Nephron (organoid): ENCODE measurements at regions not wholly inside any gene's neighbourhood (a gene's known extent, or its start where the extent isn't known, plus 50 kb on each side); places are given as distances from the start of the nearest gene placed in this dataset.
A peak's percentile ranks its signal among the peaks of the same experiment; 100 is the strongest.
"Not testable (repeated sequence)": the region's sequence is repeated elsewhere in the genome, so short reads cannot be mapped to it uniquely, and the experiment has no call there.

ENCODE experiments used
- H3K27ac Mint-ChIP-seq, 3 experiments: 2 replicates each; pipeline ENCODE4 v1.8.0; 2020; ENCODE audit warnings: mixed read lengths in 3 of 3, mild to moderate bottlenecking in 2 of 3, moderate library complexity in 1 of 3
- H3K27me3 Mint-ChIP-seq: 2 replicates; pipeline ENCODE4 v1.8.0; 2021; ENCODE audit warnings: low read depth, mild to moderate bottlenecking, moderate library complexity, mixed read lengths
- H3K36me3 Mint-ChIP-seq: 2 replicates; pipeline ENCODE4 v1.8.0; 2020; ENCODE audit warnings: low read depth, mixed read lengths
- H3K4me1 Mint-ChIP-seq: 2 replicates; pipeline ENCODE4 v1.8.0; 2020; ENCODE audit warnings: mixed read lengths
- H3K4me3 Mint-ChIP-seq, 3 experiments: 2 replicates each; pipeline ENCODE4 v1.8.0; 2020; ENCODE audit warnings: mild to moderate bottlenecking in 3 of 3, mixed read lengths in 3 of 3, moderate library complexity in 2 of 3
- H3K9me3 Mint-ChIP-seq: 2 replicates; pipeline ENCODE4 v1.8.0; 2020; ENCODE audit warnings: mixed read lengths
- TF ChIP-seq, protein P1 (sequence below), 3 experiments: fragments of 200-600 bp; sonication (generic); IDR thresholded peaks; one replicate each; pipeline ENCODE4 v1.5.0; 2021; ENCODE audit warnings: antibody characterized with exemption in 3 of 3; ENCODE audit not compliant: unreplicated experiment in 3 of 3

DNA sequence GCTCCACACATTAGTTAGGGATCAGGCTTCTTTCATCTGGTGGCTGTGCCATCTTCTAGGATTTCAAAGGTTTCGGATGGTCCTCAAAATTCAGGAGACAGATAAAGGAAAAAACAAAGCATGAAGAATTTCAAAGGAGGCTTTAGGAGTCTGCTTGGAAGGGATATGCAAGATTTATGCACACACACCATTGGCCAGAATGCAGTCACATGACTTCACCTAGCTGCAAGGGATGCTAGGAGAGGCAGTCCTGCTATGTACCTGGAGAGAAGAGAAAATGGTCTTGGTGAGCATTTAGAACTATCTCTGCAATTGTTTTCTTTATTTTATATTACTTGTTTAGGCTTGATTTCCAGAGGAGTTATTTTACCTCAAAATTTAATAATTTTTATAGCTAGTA lies 174.6 kb downstream of the PCTP start:
- Mint-ChIP-seq H3K27ac (no peak overlapping the region), H3K36me3 (no peaks in the 10 kb centered on the region), H3K27me3 (peaks cover 5% of the 10 kb centered on the region), H3K4me3 (no peak overlapping the region), H3K9me3 (peaks cover 14% of the 10 kb centered on the region), H3K4me1 (peaks cover 43% of the 10 kb centered on the region)
- TF ChIP-seq, protein P1, sequence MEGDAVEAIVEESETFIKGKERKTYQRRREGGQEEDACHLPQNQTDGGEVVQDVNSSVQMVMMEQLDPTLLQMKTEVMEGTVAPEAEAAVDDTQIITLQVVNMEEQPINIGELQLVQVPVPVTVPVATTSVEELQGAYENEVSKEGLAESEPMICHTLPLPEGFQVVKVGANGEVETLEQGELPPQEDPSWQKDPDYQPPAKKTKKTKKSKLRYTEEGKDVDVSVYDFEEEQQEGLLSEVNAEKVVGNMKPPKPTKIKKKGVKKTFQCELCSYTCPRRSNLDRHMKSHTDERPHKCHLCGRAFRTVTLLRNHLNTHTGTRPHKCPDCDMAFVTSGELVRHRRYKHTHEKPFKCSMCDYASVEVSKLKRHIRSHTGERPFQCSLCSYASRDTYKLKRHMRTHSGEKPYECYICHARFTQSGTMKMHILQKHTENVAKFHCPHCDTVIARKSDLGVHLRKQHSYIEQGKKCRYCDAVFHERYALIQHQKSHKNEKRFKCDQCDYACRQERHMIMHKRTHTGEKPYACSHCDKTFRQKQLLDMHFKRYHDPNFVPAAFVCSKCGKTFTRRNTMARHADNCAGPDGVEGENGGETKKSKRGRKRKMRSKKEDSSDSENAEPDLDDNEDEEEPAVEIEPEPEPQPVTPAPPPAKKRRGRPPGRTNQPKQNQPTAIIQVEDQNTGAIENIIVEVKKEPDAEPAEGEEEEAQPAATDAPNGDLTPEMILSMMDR (IDR thresholded peaks at IDR 0.05; ENCODE audit: unreplicated experiment in 3 of 3) = no peak

DNA sequence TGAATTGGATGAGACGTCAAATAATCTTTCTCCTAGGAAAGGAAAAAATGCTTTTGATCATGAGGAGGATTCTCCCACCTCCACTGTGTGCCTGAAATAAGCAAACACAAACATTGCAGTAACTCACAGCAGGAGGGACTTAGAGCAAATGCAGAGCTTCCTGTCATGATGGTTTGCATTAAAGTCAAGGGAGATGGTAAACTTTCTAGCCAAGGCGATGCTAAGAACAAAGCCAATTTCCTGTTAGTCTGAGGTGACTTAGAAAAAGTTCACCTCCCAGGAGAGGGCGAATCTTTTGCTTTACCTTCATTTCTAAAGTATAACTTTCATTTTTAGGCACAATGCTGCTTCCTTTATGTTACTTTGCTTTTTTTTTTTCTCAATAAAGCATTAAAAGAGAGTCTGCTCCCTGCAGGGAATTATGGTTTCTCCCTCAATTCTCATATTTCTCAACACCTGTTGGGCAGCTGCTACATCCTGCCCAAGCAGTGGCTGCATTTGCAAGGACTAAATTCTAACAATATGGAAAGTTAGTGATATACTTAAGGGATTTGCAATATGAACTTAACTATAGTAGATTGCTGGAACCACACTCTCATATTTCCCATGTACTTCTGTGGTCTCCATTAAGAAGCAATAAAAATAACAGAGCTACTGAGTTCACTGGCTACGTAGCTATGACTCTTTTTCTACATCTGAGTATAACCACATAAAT lies 175.6 kb downstream of the PCTP start:
- peak overlapping the region; percentile 68 to 78 (median 69) for H3K27ac Mint-ChIP-seq
- H3K4me1 Mint-ChIP-seq = peaks cover 38% of the 10 kb centered on the region
- peaks cover 14% of the 10 kb centered on the region for H3K9me3 Mint-ChIP-seq
- TF ChIP-seq, protein P1 (IDR thresholded peaks at IDR 0.05; ENCODE audit: unreplicated experiment in 3 of 3) = no peak
- peaks cover 5% of the 10 kb centered on the region for H3K27me3 Mint-ChIP-seq
- peak overlapping the region in 1 of 3 experiments; percentile 47 for H3K4me3 Mint-ChIP-seq
- H3K36me3 Mint-ChIP-seq = no peaks in the 10 kb centered on the region

DNA sequence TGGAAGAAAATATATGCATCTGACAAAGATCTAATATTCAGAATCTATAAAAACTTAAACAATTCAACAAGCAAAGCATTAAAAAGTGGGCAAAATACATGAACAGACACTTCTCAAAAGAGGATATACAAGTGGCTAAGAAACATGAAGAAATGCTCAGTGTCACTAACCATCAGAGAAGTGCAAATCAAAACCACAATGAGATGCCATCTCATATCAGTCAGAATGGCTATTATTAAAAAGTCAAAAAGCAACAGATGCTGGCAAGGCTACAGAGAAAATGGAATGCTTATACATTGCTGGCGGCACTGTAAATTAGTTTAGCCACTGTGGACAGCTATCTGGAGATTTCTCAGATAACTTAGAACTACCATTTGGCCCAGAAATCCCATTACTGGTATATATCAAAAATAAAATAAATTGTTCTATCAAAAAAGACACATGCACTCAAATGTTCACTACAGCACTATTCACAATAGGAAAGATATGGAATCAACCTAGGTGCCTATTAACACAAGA lies 179.5 kb downstream of the PCTP start:
- H3K36me3 Mint-ChIP-seq = no peaks in the 10 kb centered on the region
- H3K4me3 Mint-ChIP-seq = no peak overlapping the region
- peaks cover 16% of the 10 kb centered on the region for H3K4me1 Mint-ChIP-seq
- TF ChIP-seq, protein P1 (IDR thresholded peaks at IDR 0.05; ENCODE audit: unreplicated experiment in 3 of 3) = no peak
- peaks cover 13% of the 10 kb centered on the region for H3K9me3 Mint-ChIP-seq
- no peak overlapping the region for H3K27ac Mint-ChIP-seq
- H3K27me3 Mint-ChIP-seq = no peaks in the 10 kb centered on the region

DNA sequence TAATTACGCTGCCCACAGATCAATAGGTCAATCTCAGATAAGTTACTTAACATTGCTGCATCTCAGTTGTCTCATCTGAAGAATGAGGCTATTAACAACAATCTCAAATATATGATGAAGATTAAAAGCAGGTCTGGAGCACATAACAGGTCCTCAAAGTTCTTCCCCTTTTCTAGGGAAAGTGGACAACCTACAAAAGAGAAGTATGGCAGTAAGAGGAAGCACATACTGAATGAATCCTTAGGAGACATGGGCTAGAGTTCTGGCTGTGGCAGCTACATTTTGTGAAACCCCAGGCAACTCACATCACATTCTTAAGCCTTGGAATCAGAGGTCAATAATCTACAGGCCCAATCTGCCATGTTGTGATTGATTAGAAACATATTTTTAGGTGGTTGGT lies 180.6 kb downstream of the PCTP start:
- Mint-ChIP-seq H3K36me3 (no peaks in the 10 kb centered on the region), H3K4me1 (peaks cover 9% of the 10 kb centered on the region), H3K27ac (no peak overlapping the region), H3K27me3 (no peaks in the 10 kb centered on the region), H3K4me3 (no peak overlapping the region), H3K9me3 (peaks cover 12% of the 10 kb centered on the region)
- TF ChIP-seq, protein P1 (IDR thresholded peaks at IDR 0.05; ENCODE audit: unreplicated experiment in 3 of 3) = no peak

DNA sequence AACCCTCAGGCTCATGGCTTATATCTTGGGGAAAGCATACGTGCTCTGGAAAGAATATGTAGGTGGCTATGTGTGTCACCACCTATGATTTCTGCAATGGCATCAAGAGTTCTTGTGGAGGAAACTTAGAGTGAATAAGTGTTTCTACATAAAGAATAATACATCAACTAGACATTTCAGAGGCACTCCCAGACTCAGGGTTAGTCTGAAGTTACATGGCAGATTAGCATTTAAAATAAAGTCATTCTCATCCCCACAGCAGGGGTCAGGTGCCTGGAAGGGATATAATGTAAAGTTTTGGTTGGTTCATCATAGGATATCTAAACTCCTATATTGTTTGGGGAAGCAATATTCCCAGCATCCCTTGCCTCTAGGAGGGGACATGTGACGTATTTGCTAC lies 182.1 kb downstream of the PCTP start:
- Mint-ChIP-seq H3K27ac (no peak overlapping the region), H3K4me3 (no peak overlapping the region), H3K27me3 (no peaks in the 10 kb centered on the region), H3K4me1 (peaks cover 5% of the 10 kb centered on the region), H3K9me3 (peaks cover 12% of the 10 kb centered on the region), H3K36me3 (no peaks in the 10 kb centered on the region)
- TF ChIP-seq, protein P1 (IDR thresholded peaks at IDR 0.05; ENCODE audit: unreplicated experiment in 3 of 3) = no peak

DNA sequence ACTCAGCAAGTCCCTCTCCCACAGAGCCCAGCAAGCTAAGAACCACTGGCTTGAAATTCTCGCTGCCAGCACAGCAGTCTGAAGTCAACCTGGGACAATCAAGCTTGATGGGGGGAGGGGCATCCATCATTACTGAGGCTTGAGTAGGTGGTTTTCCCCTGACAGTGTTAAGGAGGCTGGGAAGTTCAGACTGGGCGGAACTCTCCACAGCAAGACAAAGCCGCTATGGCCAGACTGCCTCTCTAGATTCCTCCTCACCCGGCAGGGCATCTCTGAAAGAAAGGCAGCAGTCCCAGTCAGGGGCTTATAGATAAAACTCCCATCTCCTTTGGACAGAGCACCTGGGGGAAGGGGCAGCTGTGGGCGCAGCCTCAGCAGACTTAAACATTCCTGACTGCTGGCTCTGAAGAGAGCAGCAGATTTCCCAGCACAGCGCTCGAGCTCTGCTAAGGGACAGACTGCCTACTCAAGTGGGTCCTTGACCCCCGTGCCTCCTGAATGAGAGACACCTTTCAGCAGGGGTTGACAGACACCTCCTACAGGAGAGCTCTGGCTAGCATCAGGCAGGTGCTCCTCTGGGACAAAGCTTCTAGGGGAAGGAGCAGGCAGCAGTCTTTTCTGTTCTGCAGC lies 188.4 kb downstream of the PCTP start:
- H3K36me3 Mint-ChIP-seq, H3K4me3 Mint-ChIP-seq, H3K27me3 Mint-ChIP-seq, H3K27ac Mint-ChIP-seq, H3K4me1 Mint-ChIP-seq: not testable (repeated sequence)
- peaks cover 33% of the 10 kb centered on the region for H3K9me3 Mint-ChIP-seq
